ENCODE measurements at regions not wholly inside any gene's neighbourhood (a gene's known extent, or its start where the extent isn't known, plus 50 kb on each side); places are given as distances from the start of the nearest gene placed in this dataset.

DNA sequence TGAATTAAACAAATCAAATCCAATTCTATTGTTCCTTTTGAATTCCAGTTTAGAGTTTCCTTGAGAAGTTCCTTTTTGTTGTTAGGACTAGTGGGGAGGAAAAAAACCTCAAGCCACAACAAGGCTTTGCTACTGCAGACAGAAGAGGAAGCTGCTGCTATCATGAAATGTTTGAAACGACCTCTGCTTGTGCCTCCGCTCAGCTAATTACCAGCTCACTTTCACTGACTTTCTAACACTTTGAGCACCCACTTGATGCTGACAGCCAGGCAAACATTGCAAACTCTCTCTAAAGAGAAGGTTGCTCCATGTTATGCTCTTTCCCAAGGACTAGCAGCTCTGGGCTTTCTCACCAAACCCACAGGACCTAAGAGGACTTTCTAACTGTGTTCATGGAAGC, 203.9 kb upstream of the PROX1 start:
- no peak for DNase-seq
- H3K4me2 ChIP-seq (replicated peaks; ENCODE audit: low read depth, low read length, poor library complexity, severe bottlenecking), result no peak overlapping the region
- no peak for TF ChIP-seq EZH2 (IDR thresholded peaks at IDR 0.05; ENCODE audit: borderline replicate concordance, insufficient read depth, low read depth, low read length, poor library complexity, severe bottlenecking)
- TF ChIP-seq, protein P1, sequence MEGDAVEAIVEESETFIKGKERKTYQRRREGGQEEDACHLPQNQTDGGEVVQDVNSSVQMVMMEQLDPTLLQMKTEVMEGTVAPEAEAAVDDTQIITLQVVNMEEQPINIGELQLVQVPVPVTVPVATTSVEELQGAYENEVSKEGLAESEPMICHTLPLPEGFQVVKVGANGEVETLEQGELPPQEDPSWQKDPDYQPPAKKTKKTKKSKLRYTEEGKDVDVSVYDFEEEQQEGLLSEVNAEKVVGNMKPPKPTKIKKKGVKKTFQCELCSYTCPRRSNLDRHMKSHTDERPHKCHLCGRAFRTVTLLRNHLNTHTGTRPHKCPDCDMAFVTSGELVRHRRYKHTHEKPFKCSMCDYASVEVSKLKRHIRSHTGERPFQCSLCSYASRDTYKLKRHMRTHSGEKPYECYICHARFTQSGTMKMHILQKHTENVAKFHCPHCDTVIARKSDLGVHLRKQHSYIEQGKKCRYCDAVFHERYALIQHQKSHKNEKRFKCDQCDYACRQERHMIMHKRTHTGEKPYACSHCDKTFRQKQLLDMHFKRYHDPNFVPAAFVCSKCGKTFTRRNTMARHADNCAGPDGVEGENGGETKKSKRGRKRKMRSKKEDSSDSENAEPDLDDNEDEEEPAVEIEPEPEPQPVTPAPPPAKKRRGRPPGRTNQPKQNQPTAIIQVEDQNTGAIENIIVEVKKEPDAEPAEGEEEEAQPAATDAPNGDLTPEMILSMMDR (IDR thresholded peaks at IDR 0.05), result no peak
- no peaks in the 10 kb centered on the region for H3K4me1 Mint-ChIP-seq
- H3K4me3 Mint-ChIP-seq, result no peak overlapping the region
- H3K4me1 ChIP-seq (ENCODE audit: control insufficient read depth in 2 of 2, insufficient read depth in 2 of 2, low read length in 2 of 2), result no peaks in the 10 kb centered on the region
- H3K9me3 ChIP-seq (ENCODE audit: control extremely low read depth in 1 of 3, control insufficient read depth in 2 of 3, insufficient read depth in 1 of 3, low read length in 2 of 3), result no peaks in the 10 kb centered on the region
- no peaks in the 10 kb centered on the region for H3K79me2 ChIP-seq (ENCODE audit: control insufficient read depth, insufficient read depth, low read length)
- no peaks in the 10 kb centered on the region for H3K27me3 ChIP-seq (replicated peaks in 1 of 4; ENCODE audit: control extremely low read depth in 1 of 4, control insufficient read depth in 3 of 4, insufficient read depth in 4 of 4, low read length in 3 of 4)
- intact Hi-C loops (cut with micrococcal nuclease), result no loop called here
- H3K9ac ChIP-seq (ENCODE audit: low read length), result no peak overlapping the region
- CTCF ChIA-PET, result interaction anchor here (0.6 kb wide), 1 partner anchor 82 kb away, joined by 3 read pairs; no protein-coding TSS in a partner anchor
- H3K9me3 Mint-ChIP-seq (ENCODE audit: insufficient read depth), result no peaks in the 10 kb centered on the region
- POLR2A ChIA-PET, result no interaction called here
- WGBS (ENCODE audit: insufficient coverage), result 6% methylated on average over 2 of the region's 2 CpGs
- H3K27ac ChIP-seq (ENCODE audit: low read length in 2 of 2), result no peak overlapping the region
- H4K20me1 ChIP-seq (ENCODE audit: control insufficient read depth, insufficient read depth, low read length, poor library complexity, severe bottlenecking), result no peaks in the 10 kb centered on the region
- no peaks in the 10 kb centered on the region for H3K36me3 ChIP-seq (replicated peaks in 1 of 2; ENCODE audit: control extremely low read depth in 1 of 2, control insufficient read depth in 1 of 2, extremely low read depth in 1 of 2, insufficient read depth in 2 of 2, low read length in 1 of 2)
- no peak overlapping the region for H3K27ac Mint-ChIP-seq
- peaks cover 10% of the 10 kb centered on the region for H3K27me3 Mint-ChIP-seq
- no peak overlapping the region for H2AFZ ChIP-seq (ENCODE audit: insufficient read depth, low read depth, low read length, poor library complexity, severe bottlenecking)
- ATAC-seq (ENCODE audit: low read depth), result no peak
- no peak overlapping the region for H3K4me3 ChIP-seq (ENCODE audit: control extremely low read depth in 1 of 5, extremely low read depth in 1 of 5, insufficient read depth in 1 of 5, low read depth in 2 of 5, low read length in 4 of 5)

DNA sequence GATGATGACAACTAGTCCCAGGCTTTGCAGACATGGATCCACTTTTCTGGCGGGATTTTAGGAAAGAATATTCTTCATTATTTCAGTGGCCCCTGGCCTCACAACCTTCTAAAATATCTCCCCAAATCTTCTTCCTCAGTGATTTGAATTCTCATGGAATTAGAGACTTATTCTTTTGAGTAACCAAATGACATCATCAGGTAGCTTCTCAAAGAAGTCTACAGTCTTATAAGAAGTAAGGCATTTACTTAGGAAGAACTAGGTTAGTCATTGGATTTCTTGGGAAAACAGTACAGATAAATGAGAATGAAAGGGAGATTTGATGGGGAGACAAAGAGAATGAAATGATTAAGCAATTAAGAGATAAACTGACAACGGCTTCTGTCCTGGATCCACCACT, 201.1 kb upstream of the PROX1 start:
- Histone ChIP-seq H2AFZ (ENCODE audit: insufficient read depth, low read depth, low read length, poor library complexity, severe bottlenecking) (no peak overlapping the region), H3K4me2 (replicated peaks; ENCODE audit: low read depth, low read length, poor library complexity, severe bottlenecking) (no peak overlapping the region), H3K27ac (ENCODE audit: low read length in 2 of 2) (no peak overlapping the region), H3K4me3 (ENCODE audit: control extremely low read depth in 1 of 5, extremely low read depth in 1 of 5, insufficient read depth in 1 of 5, low read depth in 2 of 5, low read length in 4 of 5) (no peak overlapping the region), H3K9me3 (ENCODE audit: control extremely low read depth in 1 of 3, control insufficient read depth in 2 of 3, insufficient read depth in 1 of 3, low read length in 2 of 3) (no peaks in the 10 kb centered on the region), H3K79me2 (ENCODE audit: control insufficient read depth, insufficient read depth, low read length) (no peaks in the 10 kb centered on the region), H4K20me1 (ENCODE audit: control insufficient read depth, insufficient read depth, low read length, poor library complexity, severe bottlenecking) (no peaks in the 10 kb centered on the region), H3K27me3 (replicated peaks in 1 of 4; ENCODE audit: control extremely low read depth in 1 of 4, control insufficient read depth in 3 of 4, insufficient read depth in 4 of 4, low read length in 3 of 4) (no peaks in the 10 kb centered on the region), H3K36me3 (replicated peaks in 1 of 2; ENCODE audit: control extremely low read depth in 1 of 2, control insufficient read depth in 1 of 2, extremely low read depth in 1 of 2, insufficient read depth in 2 of 2, low read length in 1 of 2) (no peaks in the 10 kb centered on the region), H3K4me1 (ENCODE audit: control insufficient read depth in 2 of 2, insufficient read depth in 2 of 2, low read length in 2 of 2) (no peaks in the 10 kb centered on the region), H3K9ac (ENCODE audit: low read length) (no peak overlapping the region)
- intact Hi-C loops (cut with micrococcal nuclease), result no loop called here
- Mint-ChIP-seq H3K9me3 (ENCODE audit: insufficient read depth) (no peaks in the 10 kb centered on the region), H3K27ac (no peak overlapping the region), H3K4me3 (no peak overlapping the region), H3K27me3 (peaks cover under 1% of the 10 kb centered on the region), H3K4me1 (no peaks in the 10 kb centered on the region)
- DNase-seq, result no peak
- CTCF ChIA-PET, result interaction anchor here (1.3 kb wide), 1 partner anchor 10 kb away, joined by 3 read pairs; no protein-coding TSS in a partner anchor
- ATAC-seq (ENCODE audit: low read depth), result no peak
- POLR2A ChIA-PET, result no interaction called here
- TF ChIP-seq, protein P1 (IDR thresholded peaks at IDR 0.05), result no peak
- TF ChIP-seq EZH2 (IDR thresholded peaks at IDR 0.05; ENCODE audit: borderline replicate concordance, insufficient read depth, low read depth, low read length, poor library complexity, severe bottlenecking), result no peak
- WGBS (ENCODE audit: insufficient coverage), result no CpG with 5 or more reads among the region's 2 CpGs

Data from B cell (primary cell).